Spleen (tissue), 11 donors: ENCODE measurements at regions not wholly inside any gene's neighbourhood (a gene's known extent, or its start where the extent isn't known, plus 50 kb on each side); places are given as distances from the start of the nearest gene placed in this dataset.

ENCODE experiments used
- DNase-seq: peaks from one replicate; pipeline ENCODE4 v3.0.0-alpha.2; 2020
- H3K27ac ChIP-seq, 8 donors: fragments of 200-600 bp; sonication (generic) in 7 of 8; 1 replicate in 4 of 8; 2 replicates in 4 of 8; pipeline versions ENCODE4 v1.5.0 to v1.8.0; 2016 to 2021; ENCODE audit warnings: inconsistent platforms in 4 of 8, mild to moderate bottlenecking in 4 of 8, moderate library complexity in 1 of 8
- H3K27me3 ChIP-seq, 7 donors: fragments of 200-600 bp; sonication (generic) in 6 of 7; replicated peaks in 1 of 7; 1 replicate in 4 of 7; 2 replicates in 3 of 7; pipeline versions ENCODE4 v1.5.0 to v1.8.0; 2016 to 2021; ENCODE audit warnings: inconsistent platforms in 3 of 7, mild to moderate bottlenecking in 1 of 7
- H3K36me3 ChIP-seq, 6 donors: fragments of 200-600 bp; sonication (generic) in 5 of 6; 1 replicate in 4 of 6; 2 replicates in 2 of 6; pipeline versions ENCODE4 v1.5.0 to v1.8.0; 2016 to 2021; ENCODE audit warnings: inconsistent platforms in 2 of 6
- H3K4me1 ChIP-seq, 6 donors: fragments of 200-600 bp; sonication (generic) in 5 of 6; 1 replicate in 3 of 6; 2 replicates in 3 of 6; pipeline versions ENCODE4 v1.5.0 to v1.8.0; 2016 to 2021; ENCODE audit warnings: inconsistent platforms in 3 of 6
- H3K4me3 ChIP-seq, 8 donors: fragments of 200-600 bp; sonication (generic) in 7 of 8; 1 replicate in 4 of 8; 2 replicates in 4 of 8; pipeline versions ENCODE4 v1.5.0 to v1.8.0; 2016 to 2021; ENCODE audit warnings: inconsistent platforms in 4 of 8, mild to moderate bottlenecking in 4 of 8, moderate library complexity in 2 of 8
- H3K9me3 ChIP-seq, 8 donors: fragments of 200-600 bp; sonication (generic) in 7 of 8; 1 replicate in 4 of 8; 2 replicates in 4 of 8; pipeline versions ENCODE4 v1.5.0 to v1.8.0; 2016 to 2021; ENCODE audit warnings: inconsistent platforms in 4 of 8
- POLR2A ChIP-seq, 3 donors: fragments of 450-650 bp; IDR thresholded peaks; one replicate each; pipeline ENCODE4 v1.5.1; 2017; ENCODE audit warnings: antibody characterized with exemption in 3 of 3, mild to moderate bottlenecking in 1 of 3
- POLR2AphosphoS5 ChIP-seq, 3 donors: sonication (generic); formaldehyde crosslinking; IDR thresholded peaks; one replicate each; pipeline ENCODE4 v1.5.1; 2017; ENCODE audit warnings: antibody characterized with exemption in 3 of 3
- WGBS, 5 donors: extraction: QIAGEN DNeasy Blood & Tissue Kit in 3 of 5; methylation state at CpG; one replicate each; pipeline versions ENCODE4 v1.1.5 to v1.1.7; 2013 to 2018; 5-methylcytosine and 5-hydroxymethylcytosine counted together
- intact Hi-C: fragments of 100-400 bp; cut with DNase I; formaldehyde crosslinking; loops from one replicate; pipeline ENCODE4 v1.15.0; 2023; ENCODE audit warnings: low total_unique reads
- TF ChIP-seq, protein P1 (sequence below), 11 experiments: fragments of 200-600 bp in 7 of 11; fragments of 450-650 bp in 4 of 11; sonication (generic) in 4 of 11; IDR thresholded peaks in 8 of 11; conservative IDR thresholded peaks in 3 of 11; 1 replicate in 7 of 11; 2 replicates in 4 of 11; pipeline versions ENCODE4 v1.4.0 to v1.8.0; 2016 to 2021; ENCODE audit warnings: antibody characterized with exemption in 11 of 11, inconsistent platforms in 4 of 11, mild to moderate bottlenecking in 1 of 11
- donor health status: healthy with polysubstance abuse.
- donor health status: DM: no; HTN: no; CAD: no; lungs with moderate emphysema.
- donor health status: DM: no; HTN: no; CAD: no.
- donor health status: Bipolar disorder and iron deficiency.
- donor health status: healthy.
- donor health status: DM: no; HTN: no; CAD: no.
- donor health status: DM: yes; HTN: yes; CAD: no.

DNA sequence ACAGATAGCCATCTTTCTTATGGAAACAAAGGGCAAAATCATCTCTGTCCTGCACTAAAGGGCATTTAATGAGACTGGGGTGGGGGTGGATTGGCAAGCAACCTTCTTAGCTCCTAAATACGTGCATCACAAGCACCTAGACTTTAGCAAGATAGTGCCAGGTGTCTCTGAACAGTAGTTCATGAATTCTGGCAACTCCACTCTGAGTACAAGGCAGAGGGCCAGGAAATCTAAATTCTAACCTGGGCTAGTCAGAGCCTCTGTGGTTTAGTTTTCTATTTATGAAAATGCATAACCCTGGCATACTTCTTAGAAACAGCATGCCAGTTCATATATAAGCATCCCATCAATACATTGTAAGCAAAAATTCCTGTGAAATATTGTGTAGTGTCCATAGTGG lies 788.5 kb downstream of the MCTP2 start:
- DNase-seq: no peak
- H3K27ac ChIP-seq: peak overlapping the region in 5 of 8 donors; percentile 45 to 83 (median 74)
- no peaks in the 10 kb centered on the region for H3K36me3 ChIP-seq
- WGBS, 5 donors: 65 to 89% (median 77%) methylated on average over 1 of the region's 1 CpG
- intact Hi-C loops: loop anchor here (10.0 kb wide), 1 partner anchor 105 kb away; no protein-coding TSS in a partner anchor
- peaks cover 0 to 20% (median 7%) of the 10 kb centered on the region in 8 donors for H3K9me3 ChIP-seq
- TF ChIP-seq POLR2A (IDR thresholded peaks at IDR 0.05): no peak
- TF ChIP-seq POLR2AphosphoS5 (IDR thresholded peaks at IDR 0.05): no peak
- TF ChIP-seq, protein P1, sequence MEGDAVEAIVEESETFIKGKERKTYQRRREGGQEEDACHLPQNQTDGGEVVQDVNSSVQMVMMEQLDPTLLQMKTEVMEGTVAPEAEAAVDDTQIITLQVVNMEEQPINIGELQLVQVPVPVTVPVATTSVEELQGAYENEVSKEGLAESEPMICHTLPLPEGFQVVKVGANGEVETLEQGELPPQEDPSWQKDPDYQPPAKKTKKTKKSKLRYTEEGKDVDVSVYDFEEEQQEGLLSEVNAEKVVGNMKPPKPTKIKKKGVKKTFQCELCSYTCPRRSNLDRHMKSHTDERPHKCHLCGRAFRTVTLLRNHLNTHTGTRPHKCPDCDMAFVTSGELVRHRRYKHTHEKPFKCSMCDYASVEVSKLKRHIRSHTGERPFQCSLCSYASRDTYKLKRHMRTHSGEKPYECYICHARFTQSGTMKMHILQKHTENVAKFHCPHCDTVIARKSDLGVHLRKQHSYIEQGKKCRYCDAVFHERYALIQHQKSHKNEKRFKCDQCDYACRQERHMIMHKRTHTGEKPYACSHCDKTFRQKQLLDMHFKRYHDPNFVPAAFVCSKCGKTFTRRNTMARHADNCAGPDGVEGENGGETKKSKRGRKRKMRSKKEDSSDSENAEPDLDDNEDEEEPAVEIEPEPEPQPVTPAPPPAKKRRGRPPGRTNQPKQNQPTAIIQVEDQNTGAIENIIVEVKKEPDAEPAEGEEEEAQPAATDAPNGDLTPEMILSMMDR (IDR thresholded peaks at IDR 0.05 in 8 of 11, conservative IDR thresholded peaks at IDR 0.05 in 3 of 11): no peak
- peaks cover 0 to 24% (median 2%) of the 10 kb centered on the region in 6 donors for H3K4me1 ChIP-seq
- H3K27me3 ChIP-seq: no peaks in the 10 kb centered on the region
- no peak overlapping the region for H3K4me3 ChIP-seq

DNA sequence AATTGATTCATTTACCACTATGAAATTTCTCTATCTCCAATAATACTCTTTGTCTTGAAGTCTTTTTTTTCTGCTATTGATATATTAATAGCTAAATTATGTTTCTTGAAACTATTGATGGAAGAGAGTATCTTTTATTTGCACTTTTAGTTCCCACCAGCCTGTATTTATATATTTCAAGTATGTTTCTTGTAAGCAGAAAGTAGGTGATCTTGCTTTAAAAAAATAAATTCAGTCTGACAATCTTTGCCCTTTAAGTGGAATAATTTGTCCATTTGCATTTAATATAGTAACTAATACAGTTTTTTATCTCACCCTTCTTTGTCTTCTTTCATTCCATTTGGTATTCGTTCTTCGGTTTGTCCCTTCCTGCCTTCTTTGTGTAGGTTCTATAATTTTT lies 790.5 kb downstream of the MCTP2 start:
- peaks cover 0 to 24% (median 2%) of the 10 kb centered on the region in 6 donors for H3K4me1 ChIP-seq
- H3K4me3 ChIP-seq: no peak overlapping the region
- H3K27ac ChIP-seq: no peak overlapping the region
- no peaks in the 10 kb centered on the region for H3K27me3 ChIP-seq
- peaks cover 0 to 20% (median 7%) of the 10 kb centered on the region in 8 donors for H3K9me3 ChIP-seq
- intact Hi-C loops: loop anchor here (10.0 kb wide), 1 partner anchor 103 kb away; no protein-coding TSS in a partner anchor
- TF ChIP-seq POLR2A (IDR thresholded peaks at IDR 0.05): no peak
- TF ChIP-seq, protein P1 (IDR thresholded peaks at IDR 0.05 in 8 of 11, conservative IDR thresholded peaks at IDR 0.05 in 3 of 11): no peak
- no peaks in the 10 kb centered on the region for H3K36me3 ChIP-seq
- WGBS, 5 donors: 68 to 99% (median 92%) methylated on average over 2 of the region's 2 CpGs
- DNase-seq: no peak

DNA sequence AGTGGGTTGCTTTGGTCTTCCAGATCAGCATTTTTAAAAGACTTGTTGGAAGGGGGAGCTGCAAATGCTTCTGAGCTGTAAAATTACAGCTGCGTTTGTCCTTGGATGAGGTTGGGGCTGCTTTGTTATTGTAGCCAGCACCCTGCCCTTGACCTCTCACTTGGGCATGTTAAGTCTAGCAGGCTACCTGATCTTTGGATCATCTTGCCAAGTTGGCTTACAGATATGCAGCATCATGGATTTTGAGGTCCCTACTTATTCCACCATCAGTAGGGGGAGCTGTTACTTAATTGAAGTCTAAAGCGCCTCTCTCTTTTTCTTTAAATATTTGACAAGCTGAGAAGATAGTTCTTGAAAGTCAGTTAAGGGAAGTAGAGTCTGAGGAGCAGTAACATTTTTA lies 793.0 kb downstream of the MCTP2 start:
- no peak for DNase-seq
- no peaks in the 10 kb centered on the region for H3K27me3 ChIP-seq
- TF ChIP-seq POLR2AphosphoS5 (IDR thresholded peaks at IDR 0.05): no peak
- TF ChIP-seq, protein P1 (IDR thresholded peaks at IDR 0.05 in 8 of 11, conservative IDR thresholded peaks at IDR 0.05 in 3 of 11): peak in 2 of 11 experiments; percentile 28 to 32
- no peak for TF ChIP-seq POLR2A (IDR thresholded peaks at IDR 0.05)
- peak overlapping the region in 6 of 8 donors; percentile 22 to 54 (median 44) for H3K27ac ChIP-seq
- H3K4me3 ChIP-seq: no peak overlapping the region
- no peaks in the 10 kb centered on the region for H3K36me3 ChIP-seq
- 39 to 50% (median 45%) methylated on average over 2 of the region's 2 CpGs for WGBS, 5 donors
- H3K9me3 ChIP-seq: peaks cover 0 to 20% (median 7%) of the 10 kb centered on the region in 8 donors
- intact Hi-C loops: loop anchor here (10.0 kb wide), 1 partner anchor 100 kb away; no protein-coding TSS in a partner anchor
- peaks cover 0 to 11% (median under 1%) of the 10 kb centered on the region in 6 donors for H3K4me1 ChIP-seq

DNA sequence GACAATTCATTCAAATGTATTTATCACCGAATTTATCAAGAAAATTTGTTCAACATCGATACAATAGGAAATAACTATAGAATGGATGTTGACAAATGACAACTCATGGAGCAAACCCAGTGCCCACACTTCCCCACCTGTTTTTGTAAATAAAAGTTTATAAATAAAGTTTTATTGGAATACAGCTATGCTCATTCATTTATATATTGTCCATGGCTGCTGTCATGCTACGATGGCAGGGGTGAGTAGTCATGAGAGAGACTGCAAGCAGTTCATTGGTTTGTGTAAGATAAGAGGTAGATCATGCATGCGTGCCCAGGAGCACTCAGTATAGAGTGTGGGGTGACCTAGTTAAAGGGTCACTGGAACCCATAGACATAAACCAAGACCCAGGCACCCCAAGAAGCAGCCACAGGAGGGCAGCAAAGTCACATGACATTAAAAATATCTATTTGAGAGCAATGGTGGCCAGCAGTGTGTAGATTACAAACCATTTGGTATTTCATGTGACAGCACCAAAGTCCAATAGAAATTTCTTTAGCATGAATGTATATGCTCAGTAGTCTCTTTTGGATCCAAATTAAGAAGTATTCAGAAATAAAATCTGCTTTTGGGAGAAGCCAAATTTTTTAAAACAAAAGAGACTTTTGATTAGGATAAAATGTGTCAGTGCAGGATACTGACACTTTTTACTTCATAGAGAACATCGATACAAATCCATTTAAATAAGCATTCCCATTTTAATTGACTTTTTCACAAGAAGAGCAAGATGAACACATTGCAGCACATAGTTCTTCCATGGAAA lies 794.8 kb downstream of the MCTP2 start:
- peak overlapping the region in 3 of 8 donors; percentile 1 to 15 (median 9) for H3K27ac ChIP-seq
- DNase-seq: no peak

More for the DNA sequence above, 794.8 kb downstream of the MCTP2 start:
- WGBS, 5 donors: 83 to 93% (median 89%) methylated on average over 5 of the region's 5 CpGs
- no peaks in the 10 kb centered on the region for H3K27me3 ChIP-seq
- no peaks in the 10 kb centered on the region for H3K36me3 ChIP-seq
- intact Hi-C loops: loop anchor here (10.0 kb wide), 1 partner anchor 99 kb away; no protein-coding TSS in a partner anchor
- no peak for TF ChIP-seq POLR2A (IDR thresholded peaks at IDR 0.05)
- TF ChIP-seq, protein P1 (IDR thresholded peaks at IDR 0.05 in 8 of 11, conservative IDR thresholded peaks at IDR 0.05 in 3 of 11): peak in 8 of 11 experiments; percentile 8 to 55 (median 42)
- no peak for TF ChIP-seq POLR2AphosphoS5 (IDR thresholded peaks at IDR 0.05)
- H3K4me1 ChIP-seq: peaks cover 0 to 9% (median 0%) of the 10 kb centered on the region in 6 donors
- H3K4me3 ChIP-seq: no peak overlapping the region
- H3K9me3 ChIP-seq: peaks cover 0 to 27% (median 18%) of the 10 kb centered on the region in 8 donors
